Urothelium cell line (cell line): ENCODE measurements at regions not wholly inside any gene's neighbourhood (a gene's known extent, or its start where the extent isn't known, plus 50 kb on each side); places are given as distances from the start of the nearest gene placed in this dataset.
A peak's percentile ranks its signal among the peaks of the same experiment; 100 is the strongest.

Experiments
- DNase-seq: peaks from one replicate; pipeline ENCODE4 v3.0.0; 2011; ENCODE audit warnings: low spot score, mixed read lengths
- FAIRE-seq: peaks from 2 replicates; lab custom pipeline; 2011; peaks lifted over from hg19 to GRCh38; lab: Jason Lieb, UNC

DNA sequence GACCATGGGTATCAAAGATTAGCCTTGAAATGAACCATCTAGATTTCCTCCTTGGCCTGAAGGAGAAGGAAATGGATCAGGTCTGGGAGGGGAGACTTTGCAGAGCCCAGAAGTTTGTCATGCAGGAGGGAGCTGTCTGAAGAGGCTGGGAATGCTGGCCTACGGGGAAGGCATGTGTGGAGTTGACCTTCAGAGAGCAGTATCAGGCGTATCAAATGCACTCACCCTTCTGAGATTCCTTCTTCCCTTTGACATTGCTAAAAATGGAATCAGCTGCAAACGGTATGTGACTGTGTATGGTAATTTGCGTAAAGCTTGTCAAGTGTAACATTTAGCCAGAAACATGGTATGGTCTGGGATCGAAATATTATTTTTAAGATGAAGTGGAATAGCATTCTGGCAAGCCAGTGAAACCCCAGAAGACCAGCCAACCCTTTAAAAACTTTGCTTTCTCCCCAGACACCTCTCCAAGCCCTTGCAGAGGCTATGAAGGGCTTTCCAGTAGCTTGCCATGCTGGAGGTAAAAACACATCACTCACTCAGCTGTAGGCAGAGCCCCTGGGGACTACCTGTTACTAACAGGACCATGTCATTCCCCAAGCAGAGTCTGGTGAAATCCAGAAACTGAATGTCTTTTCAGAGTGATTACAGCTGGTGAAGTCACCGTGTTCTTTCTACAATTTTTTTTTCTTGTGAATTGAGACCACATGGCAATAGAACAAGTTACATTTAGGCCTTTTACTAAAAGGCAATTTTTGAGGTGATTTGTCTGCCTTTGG is 174.7 kb upstream of the SLC24A5 start:
- no peak for FAIRE-seq

DNA sequence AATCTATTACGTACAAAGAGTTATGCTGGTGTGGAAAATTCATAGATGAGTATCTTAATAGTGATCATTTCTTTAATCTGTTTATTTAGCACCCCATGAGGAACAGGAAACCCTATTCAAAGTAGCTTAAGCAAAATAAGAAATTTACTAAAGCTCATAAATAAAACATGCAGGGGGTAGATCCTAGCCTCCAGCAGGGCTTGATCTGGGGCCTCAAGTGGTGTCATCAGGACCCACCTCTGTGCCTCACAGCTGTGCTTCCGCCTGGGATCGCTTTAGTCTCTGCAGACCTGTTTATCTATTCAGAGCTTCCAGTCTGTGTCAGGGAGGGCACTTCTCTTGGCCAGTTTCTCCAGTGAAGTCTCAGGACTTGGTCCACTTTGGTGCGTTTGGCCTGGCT is 171.0 kb upstream of the SLC24A5 start:
- no peak for FAIRE-seq
- no peak for DNase-seq

More for the DNA sequence above, 174.7 kb upstream of the SLC24A5 start:
- no peak for DNase-seq

DNA sequence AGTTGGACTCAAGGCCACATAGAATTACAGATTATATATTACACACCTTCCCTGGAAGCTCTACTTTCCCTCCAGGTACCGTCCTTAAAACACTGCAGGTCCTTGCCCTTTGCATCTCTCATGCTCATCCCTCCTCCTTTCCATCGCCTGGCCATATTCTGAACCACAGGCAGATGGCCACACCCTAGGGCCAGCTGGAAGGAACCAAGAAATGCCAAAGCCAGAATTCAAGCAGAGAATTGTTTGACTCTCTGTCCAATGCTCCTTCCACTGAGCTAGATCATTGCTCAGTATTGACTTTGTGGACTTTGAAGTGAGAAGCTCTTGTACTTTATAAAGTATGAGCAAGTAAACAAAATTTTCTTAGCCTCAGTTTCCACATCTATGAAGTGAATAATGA is 170.3 kb upstream of the SLC24A5 start:
- no peak for DNase-seq
- FAIRE-seq: no peak

DNA sequence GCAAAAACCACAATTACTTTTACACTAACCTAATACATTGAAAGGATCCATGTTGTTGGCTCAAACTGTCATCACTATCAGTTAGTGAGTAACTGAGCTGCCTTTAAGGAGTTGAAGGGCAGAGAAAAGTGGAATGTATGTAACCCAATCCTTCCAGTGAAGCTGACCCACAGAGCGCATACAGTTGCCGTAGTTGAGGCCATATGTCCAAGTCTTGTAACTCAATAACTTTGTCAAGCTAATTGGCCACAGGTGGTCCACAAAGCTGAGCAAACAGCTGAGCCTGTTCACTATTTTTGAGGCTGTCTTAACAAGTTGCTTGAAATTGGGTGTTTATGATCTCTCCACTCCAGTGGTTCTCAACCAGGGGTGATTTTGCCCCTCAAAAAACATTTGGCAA is 169.0 kb upstream of the SLC24A5 start:
- DNase-seq: no peak
- FAIRE-seq: no peak

DNA sequence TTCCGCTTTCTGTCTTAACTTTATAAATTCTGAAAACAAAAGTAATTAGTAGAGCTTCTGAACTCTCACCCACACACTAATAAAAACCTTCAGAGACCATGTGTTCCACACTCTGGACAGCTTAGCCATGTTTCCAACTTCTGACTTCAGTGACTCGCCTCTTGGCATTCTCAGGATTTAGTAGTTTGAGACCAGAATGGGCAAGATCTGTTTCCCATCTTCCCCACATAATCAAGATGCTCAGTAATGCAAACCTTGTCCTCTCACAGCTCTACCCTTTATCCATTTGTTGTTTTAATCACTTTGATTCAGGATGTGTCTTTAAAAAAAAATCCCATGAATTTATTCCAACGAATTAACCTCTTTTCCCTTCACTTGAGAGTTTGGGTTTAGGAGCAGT is 166.6 kb upstream of the SLC24A5 start:
- DNase-seq (no peak), FAIRE-seq (no peak)

DNA sequence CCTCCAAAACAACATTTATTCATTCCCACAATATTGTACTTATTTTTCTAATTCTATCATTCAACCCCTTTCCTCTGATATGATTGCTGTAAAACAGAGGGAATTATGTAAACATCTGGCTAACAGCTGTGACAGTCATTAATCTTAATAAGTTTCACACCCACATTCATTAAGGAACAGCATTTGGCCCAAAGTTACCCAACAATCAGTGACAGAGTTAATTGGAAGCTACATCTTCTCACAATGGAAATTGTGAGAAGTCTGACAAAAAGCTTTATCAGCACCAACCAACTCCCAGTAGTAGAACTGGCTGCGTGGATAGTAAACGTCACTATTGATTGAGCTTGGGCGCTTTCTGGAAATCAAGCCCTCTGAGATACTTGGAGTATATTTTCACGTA is 165.8 kb upstream of the SLC24A5 start:
- FAIRE-seq: no peak
- no peak for DNase-seq

DNA sequence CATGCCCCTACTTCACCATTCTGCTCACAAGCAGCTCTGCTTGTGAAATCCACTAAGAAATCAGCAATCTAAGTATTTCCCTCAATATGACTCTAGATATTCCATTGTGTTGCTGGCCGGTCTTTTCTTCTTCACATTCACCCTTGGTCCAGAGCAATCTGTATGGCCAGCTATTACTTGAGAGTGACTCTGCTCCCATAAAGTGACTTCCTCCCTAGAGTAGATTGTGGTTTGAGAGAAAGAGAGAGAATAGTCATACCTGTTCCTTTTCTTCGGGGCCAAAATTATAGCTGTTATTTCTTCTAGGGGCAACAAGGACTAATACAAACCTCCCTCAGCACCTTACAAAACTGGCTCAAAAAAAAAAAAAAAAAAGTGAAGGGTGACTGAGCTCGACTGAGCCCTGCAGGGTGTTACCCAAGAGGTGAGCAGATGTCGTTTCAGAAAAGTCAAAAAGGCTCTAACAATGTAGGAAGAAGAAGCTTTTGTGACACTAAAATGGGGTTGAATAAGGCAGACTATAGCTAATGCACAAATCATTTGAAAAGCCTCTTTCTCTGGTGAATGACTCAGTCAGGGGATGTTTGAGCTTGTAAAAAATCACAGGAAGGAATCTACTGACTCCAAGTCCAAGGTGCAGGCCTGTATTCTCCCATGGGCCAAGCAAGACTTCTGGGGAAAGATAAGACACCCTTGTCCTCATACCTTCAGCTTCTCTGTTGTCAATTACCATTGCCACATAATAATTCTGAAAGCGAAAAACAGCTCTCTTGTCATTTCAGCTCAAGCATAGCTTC is 161.0 kb upstream of the SLC24A5 start:
- no peak for FAIRE-seq
- DNase-seq: no peak

DNA sequence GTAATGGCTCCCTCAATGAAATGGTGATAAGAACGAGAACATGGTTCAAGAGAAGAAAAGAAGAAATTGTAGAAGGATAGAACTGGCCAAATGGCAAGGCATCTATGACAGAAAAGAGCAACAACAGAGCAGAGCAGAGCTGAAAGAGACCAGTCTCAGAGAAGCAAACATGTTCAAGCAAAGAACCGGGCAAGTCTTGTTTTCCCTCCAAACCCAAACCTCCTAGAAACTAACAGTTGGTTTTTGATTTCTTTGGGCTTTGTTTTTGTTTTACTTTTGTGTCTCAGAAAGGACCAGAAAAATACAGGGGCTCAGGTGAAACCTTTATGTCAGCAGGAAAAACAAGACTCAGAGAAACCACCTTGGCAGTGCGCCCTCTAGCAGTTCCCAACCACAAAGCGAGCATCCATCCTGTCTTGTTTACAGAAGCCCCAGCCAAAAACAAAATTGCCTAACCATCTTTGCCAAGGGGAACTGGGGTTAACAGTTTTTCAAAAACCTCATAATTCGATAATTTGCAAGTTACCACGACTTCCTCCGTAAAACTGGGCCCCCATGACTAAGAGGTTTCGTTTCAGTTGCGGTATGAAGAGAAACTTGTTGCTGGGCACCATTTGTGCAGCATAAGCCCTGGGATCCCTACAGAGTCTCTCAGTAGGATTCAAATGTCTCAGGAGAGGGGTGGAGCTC is 159.2 kb upstream of the SLC24A5 start:
- FAIRE-seq (no peak), DNase-seq (no peak)

DNA sequence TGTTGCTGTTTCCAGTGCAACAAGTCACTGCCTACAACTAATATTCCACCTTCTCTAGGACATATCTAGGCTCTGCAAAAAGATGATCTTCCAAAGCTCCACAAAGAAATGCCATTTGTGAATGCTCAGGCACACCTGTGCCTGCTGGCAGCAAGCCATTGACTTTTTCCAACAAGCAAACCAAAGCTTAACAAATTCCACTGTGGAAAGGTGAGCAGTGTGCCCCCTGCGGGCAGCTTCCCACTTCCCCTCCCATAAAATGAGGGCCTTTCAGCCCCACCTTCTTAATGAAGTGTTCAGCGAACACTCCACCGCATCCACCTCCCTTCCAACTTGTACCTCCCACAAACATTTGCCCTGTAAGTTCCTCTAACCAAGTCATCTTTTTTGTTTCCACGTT is 157.5 kb upstream of the SLC24A5 start:
- FAIRE-seq (no peak), DNase-seq (no peak)

DNA sequence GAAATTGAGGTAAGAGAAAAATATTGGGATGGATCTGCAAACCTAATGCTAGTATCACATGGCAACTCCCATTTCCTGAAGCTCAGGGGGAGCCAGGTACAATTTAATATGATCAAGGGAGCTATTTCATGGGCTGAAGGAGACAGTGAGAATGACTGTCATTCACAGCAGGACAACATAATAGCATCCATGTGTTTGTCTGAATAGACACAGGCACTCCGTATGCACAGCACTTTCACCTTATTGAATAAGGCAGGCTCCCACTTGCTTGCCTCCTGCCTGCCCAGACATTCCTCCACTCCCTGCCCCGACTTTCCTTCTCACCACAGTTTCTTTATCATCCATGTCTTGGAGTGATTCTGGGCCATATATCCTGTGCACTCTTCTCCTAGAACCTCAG is 156.6 kb upstream of the SLC24A5 start:
- DNase-seq (no peak), FAIRE-seq (no peak)

DNA sequence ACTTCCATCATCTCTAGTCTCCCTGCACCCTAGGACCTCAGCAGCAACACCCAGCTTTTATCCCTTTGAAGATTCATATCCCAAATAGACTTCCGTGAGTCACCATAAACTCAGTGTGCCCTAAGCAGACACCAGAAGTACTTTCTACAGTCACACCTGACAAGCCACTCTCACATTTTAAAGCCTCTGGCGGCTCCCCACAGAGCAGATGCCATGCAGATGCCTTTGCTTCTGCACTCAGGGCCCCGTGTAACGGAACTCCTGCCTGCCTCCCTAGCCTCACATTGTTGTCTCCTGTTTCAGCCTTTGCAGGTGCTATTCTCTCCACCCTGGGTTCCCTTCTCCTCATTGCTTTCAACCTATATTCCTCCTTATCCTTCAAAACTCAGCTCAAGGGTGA is 155.5 kb upstream of the SLC24A5 start:
- no peak for DNase-seq
- no peak for FAIRE-seq

DNA sequence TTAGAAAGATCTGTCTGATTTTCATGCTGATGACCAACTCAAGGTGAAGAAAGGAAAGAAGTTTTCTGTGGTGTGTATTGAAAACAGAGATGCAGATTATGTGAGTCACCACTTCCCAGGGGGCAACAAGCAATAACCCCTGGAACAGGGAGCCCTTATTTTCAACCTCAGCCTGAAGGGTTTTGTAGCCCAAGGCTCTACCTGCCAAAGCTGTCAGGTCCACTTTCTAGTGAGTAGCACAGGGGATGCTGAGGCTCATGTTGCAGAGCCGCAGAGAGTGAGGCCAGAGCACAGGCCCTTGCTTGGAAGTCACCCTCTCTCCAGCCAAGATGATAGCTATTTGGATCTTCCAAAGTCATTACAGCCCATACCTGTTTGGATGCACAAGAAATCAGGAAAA is 152.2 kb upstream of the SLC24A5 start:
- no peak for FAIRE-seq

DNA sequence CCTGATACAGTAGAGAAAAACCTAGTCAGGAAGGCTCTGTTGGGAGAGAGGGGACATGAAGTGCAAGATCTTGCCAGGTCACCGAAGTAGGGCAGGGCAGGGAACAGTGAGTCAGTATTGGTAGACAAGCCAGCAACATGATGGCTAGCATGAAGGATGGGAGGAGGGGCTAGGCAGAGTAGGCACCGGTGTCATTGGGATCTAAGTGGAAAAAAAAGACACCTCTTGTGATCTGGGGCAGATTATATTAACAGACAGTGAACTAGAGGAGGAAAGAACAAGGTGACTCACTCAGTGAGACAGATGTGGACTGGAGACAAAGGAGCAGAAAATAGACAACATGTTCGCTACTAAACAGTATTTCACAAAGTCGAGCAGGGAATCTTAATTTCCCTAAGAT is 149.2 kb upstream of the SLC24A5 start:
- no peak for FAIRE-seq
- DNase-seq: no peak

More for the DNA sequence above, 152.2 kb upstream of the SLC24A5 start:
- DNase-seq: no peak

DNA sequence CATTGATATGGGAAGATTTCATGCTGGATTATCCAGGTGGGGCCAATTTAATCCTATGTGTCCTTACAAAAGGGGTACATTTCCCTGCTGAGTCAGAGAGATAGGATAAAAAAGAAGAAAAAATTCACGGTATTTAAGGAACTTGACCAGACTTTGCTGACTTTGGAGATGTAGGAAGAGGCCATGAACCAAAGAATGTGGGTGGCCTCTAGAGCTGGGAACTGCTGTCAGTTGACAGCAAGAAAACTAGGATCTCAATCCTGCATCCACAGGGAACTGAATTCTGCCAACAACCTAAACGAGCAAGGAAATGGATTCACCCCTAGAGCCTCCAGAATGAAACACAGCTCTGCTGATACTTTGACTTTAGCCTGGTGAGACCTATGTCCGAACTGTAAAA is 148.1 kb upstream of the SLC24A5 start:
- DNase-seq: no peak

DNA sequence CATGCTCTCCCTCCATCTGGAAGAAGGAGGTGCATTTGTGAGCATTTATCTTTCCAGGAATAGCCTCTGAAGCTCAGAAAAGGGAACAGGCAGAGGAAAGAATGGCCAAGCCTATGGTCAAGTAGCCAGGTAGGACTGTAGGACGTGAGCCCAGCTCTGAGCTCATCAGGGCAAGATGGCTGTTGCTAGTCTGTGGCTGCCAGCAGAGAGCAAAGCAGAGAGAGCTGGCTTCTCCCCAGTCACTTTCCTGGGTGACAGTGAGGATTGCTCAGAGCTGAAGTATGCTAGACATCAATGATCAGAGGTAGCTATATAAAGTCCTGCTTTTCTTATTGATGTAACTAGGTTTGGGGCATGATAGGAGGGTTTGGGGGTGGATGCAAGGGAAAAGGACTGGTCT is 146.1 kb upstream of the SLC24A5 start:
- DNase-seq (no peak), FAIRE-seq (no peak)

More for the DNA sequence above, 148.1 kb upstream of the SLC24A5 start:
- FAIRE-seq: no peak

DNA sequence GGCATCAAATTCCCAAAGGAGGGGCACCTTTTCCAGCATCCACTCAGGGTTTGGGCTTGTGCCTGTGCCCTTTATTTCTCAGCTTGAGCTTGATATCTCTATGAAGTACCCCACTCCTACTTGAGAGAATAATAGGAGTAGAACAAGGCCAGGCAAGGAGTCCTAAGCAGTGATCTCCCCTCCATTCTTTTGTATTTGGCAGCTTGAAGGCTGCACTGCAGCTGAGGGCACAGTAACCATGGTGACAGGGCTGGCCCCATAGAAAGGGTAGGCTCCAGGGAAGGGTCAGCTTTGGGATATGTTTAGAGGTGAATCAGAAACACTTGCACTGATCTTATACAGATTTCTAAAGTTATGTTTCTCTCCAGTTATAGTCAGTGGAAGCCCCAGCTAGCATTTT is 145.4 kb upstream of the SLC24A5 start:
- FAIRE-seq (no peak), DNase-seq (no peak)

DNA sequence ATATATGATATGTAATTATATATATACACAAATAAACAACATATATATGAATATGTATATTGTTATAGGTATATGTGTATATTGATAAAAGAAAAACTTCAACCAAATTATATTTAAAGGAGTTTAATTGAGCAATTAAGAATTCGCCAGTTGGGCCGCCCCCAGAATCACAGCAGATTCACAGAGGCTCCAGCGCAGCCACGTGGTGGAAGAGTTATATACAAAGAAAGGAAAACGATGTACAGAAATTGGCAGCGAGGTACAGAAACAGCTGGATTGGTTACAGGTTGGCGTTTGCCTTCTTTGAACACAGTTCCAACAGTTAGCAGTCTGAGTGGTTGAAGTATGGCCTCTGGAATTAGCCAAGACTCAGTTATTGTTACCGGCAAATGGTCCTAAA is 137.3 kb upstream of the SLC24A5 start:
- FAIRE-seq: no peak
- DNase-seq: no peak

DNA sequence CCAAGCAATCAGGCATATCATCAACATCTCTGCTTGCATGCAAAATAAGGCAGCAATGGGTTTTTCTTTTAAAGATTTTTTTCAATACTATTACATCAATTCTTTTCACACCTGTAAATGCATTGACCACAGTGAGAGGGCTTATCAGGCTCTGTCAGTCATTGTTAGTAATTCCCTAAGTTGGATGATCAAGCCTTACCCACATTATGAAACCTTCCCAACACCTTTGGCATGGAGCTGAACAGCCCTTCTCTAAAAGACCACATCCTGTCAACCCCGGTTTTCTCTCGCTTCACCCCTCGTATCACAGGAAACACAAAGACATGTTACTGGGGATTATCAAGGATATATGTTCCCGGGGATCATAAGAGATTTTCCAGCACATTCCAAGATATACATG is 135.2 kb upstream of the SLC24A5 start:
- FAIRE-seq (no peak), DNase-seq (no peak)

DNA sequence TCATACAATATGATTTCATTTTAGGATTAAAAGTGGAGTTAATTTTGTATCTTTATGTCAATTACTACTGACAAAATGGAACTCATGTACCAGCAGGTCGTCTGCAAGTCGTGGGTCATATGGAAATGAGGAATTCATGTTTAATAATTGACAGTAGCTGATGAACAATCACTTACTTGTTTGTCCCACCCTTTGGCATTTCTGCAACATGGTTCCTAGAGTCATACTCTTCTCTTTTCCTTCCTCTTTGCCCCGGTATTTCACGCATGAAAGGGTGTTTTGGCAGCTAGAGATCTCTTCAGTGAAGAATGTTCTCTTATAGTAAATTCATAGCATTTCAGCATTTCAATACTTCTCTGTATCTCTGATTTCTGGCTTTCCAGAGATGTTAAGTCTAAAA is 133.3 kb upstream of the SLC24A5 start:
- FAIRE-seq (no peak), DNase-seq (no peak)

DNA sequence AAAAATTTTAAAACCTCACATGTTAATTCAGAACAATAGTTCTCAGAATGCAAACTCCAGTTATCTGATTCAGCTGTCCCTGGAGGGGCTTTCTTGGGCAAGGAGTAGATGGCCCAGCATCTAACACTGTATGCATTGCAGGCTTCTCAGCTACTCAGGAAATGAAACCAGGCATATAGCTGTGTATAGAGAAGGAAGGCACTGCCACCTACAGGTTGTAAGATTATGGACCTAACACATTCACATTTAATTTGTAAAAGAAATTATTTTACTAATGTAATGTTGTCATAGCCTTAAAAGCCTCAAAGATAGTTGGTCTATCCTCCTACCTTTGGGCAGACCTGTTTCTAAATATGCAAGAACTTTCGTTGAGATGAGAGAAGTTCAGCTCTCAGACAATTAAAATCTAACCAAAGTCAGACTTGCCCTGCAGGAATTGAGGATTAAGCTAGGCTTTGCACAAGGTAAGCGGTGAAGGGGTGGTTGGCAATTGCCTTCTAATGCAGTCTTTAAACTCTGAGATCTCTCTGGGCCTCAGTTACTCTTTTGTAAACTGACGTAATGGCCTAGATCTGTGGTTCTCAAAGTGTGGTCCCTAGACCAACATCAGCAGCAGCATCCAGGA is 132.8 kb upstream of the SLC24A5 start:
- DNase-seq (peak; percentile 41), FAIRE-seq (no peak)

DNA sequence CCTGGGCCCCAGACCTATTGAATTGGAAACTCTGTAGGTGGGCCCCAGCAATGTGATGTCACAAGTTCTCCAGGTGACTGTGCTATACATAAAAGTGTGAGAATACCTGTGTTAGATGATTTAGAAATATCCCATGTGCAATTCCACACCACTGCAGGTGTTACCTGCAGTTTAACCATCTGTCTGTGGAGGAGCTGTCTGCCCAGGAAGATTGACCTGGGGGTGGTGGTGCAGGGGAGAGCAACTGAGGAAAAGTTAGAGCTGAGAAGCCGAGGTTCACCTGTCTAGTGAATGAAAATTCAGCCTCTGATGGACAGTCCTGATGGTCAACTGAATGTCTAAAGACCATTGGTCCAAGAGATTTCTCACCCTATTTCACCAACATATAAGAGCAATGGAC is 132.2 kb upstream of the SLC24A5 start:
- FAIRE-seq (no peak), DNase-seq (no peak)
